ENCODE measurements at regions not wholly inside any gene's neighbourhood (a gene's known extent, or its start where the extent isn't known, plus 50 kb on each side); places are given as distances from the start of the nearest gene placed in this dataset.

GRCh38 chr18:40380686-40381439 lies 1574.2 kb upstream of the PIK3C3 start:
- DNase-seq = no peak
- ATAC-seq = no peak
- TF ChIP-seq CTCF (IDR thresholded peaks at IDR 0.05) (no peak), POLR2A (IDR thresholded peaks at IDR 0.05) (no peak)
- Histone ChIP-seq H3K36me3 (no peaks in the 10 kb centered on the region), H3K4me1 (no peaks in the 10 kb centered on the region), H3K27me3 (no peaks in the 10 kb centered on the region), H3K4me3 (no peak overlapping the region), H3K9me3 (no peaks in the 10 kb centered on the region), H3K27ac (no peak overlapping the region)
- WGBS (ENCODE audit: insufficient coverage, low coverage, low lambda C conversion rate, missing lambda C conversion rate) = 48% methylated on average over 6 of the region's 6 CpGs
- intact Hi-C loops (cut with DNase I) = no loop called here

- WGBS (ENCODE audit: insufficient coverage, low coverage, low lambda C conversion rate, missing lambda C conversion rate) = 19% methylated on average over 1 of the region's 1 CpG
- TF ChIP-seq CTCF (IDR thresholded peaks at IDR 0.05) (no peak), POLR2A (IDR thresholded peaks at IDR 0.05) (no peak)
- DNase-seq (no peak), ATAC-seq (no peak)
- Histone ChIP-seq H3K9me3 (no peaks in the 10 kb centered on the region), H3K4me3 (no peak overlapping the region), H3K27ac (no peak overlapping the region), H3K36me3 (no peaks in the 10 kb centered on the region), H3K27me3 (no peaks in the 10 kb centered on the region), H3K4me1 (no peaks in the 10 kb centered on the region)
- intact Hi-C loops (cut with DNase I) = no loop called here
These were observed 1579.2 kb upstream of the PIK3C3 start for GRCh38 chr18:40375837-40376236.

GRCh38 chr18:40371673-40372072 lies 1583.4 kb upstream of the PIK3C3 start:
- Histone ChIP-seq H3K27ac (no peak overlapping the region), H3K36me3 (no peaks in the 10 kb centered on the region), H3K4me1 (no peaks in the 10 kb centered on the region), H3K4me3 (no peak overlapping the region), H3K27me3 (no peaks in the 10 kb centered on the region), H3K9me3 (no peaks in the 10 kb centered on the region)
- 38% methylated on average over 1 of the region's 1 CpG for WGBS (ENCODE audit: insufficient coverage, low coverage, low lambda C conversion rate, missing lambda C conversion rate)
- TF ChIP-seq POLR2A (IDR thresholded peaks at IDR 0.05) = no peak
- TF ChIP-seq CTCF (IDR thresholded peaks at IDR 0.05) = no peak
- ATAC-seq = no peak
- DNase-seq = no peak
- intact Hi-C loops (cut with DNase I) = no loop called here

GRCh38 chr18:40367576-40367975 lies 1587.5 kb upstream of the PIK3C3 start:
- no peak for TF ChIP-seq POLR2A (IDR thresholded peaks at IDR 0.05)
- TF ChIP-seq CTCF (IDR thresholded peaks at IDR 0.05) = no peak
- Histone ChIP-seq H3K27me3 (no peaks in the 10 kb centered on the region), H3K9me3 (no peaks in the 10 kb centered on the region), H3K4me1 (no peaks in the 10 kb centered on the region), H3K27ac (no peak overlapping the region), H3K36me3 (no peaks in the 10 kb centered on the region), H3K4me3 (no peak overlapping the region)
- 33% methylated on average over 2 of the region's 2 CpGs for WGBS (ENCODE audit: insufficient coverage, low coverage, low lambda C conversion rate, missing lambda C conversion rate)
- intact Hi-C loops (cut with DNase I) = no loop called here
- no peak for ATAC-seq
- DNase-seq = no peak

GRCh38 chr18:40366521-40366920 lies 1588.5 kb upstream of the PIK3C3 start:
- DNase-seq = no peak
- no peak for ATAC-seq

More at GRCh38 chr18:40366521-40366920, 1588.5 kb upstream of the PIK3C3 start:
- Histone ChIP-seq H3K27ac (no peak overlapping the region), H3K4me1 (no peaks in the 10 kb centered on the region), H3K4me3 (no peak overlapping the region), H3K9me3 (no peaks in the 10 kb centered on the region), H3K27me3 (no peaks in the 10 kb centered on the region), H3K36me3 (no peaks in the 10 kb centered on the region)
- no peak for TF ChIP-seq POLR2A (IDR thresholded peaks at IDR 0.05)
- TF ChIP-seq CTCF (IDR thresholded peaks at IDR 0.05) = no peak
- intact Hi-C loops (cut with DNase I) = no loop called here
